NOMO-1 (cell line): ENCODE measurements at regions not wholly inside any gene's neighbourhood (a gene's known extent, or its start where the extent isn't known, plus 50 kb on each side); places are given as distances from the start of the nearest gene placed in this dataset.

ENCODE experiments used
- DNase-seq, 2 experiments: peaks; one replicate each; lab custom pipeline; 2025; ENCODE audit not compliant: unreplicated experiment in 2 of 2; lab: John Stamatoyannopoulos, UW

DNA sequence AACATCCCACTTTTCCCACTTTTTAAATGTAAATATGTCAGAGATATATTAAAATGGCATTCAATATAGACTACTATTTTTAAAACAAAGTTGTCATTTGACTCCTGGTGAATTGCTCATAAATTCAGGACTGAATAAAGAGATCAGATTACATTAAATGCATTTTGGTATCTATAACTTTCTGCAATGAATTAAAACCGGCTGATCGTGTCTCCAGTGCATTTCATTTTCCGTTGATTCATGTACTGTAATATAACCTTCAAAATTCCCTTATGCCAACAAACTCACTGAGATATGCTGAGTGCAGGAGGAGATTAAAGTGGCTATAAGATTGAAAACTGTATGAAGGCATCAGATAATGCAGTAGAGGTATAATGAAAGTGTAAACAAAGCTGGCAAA is 361.1 kb upstream of the CDIN1 start:
- DNase-seq = no peak

DNA sequence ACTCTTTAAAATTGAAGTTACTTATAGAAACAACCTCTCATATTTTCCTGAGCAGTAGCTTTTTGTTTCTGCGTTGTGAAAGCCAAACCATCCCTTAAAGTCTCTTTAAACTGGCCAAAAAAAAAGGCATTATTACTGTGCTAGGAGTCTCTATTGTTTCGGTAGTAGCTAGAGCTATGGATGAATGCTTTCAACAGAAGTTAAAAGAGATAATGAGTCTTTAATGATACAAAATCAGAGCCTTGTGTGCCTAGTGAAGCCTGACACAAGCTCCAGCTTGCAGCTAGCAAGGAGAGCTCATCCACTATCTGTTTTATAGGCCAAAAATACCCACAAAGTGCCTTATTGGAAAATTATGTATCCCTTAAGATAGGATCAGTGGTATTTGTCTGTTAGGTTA is 360.4 kb upstream of the CDIN1 start:
- DNase-seq = no peak

DNA sequence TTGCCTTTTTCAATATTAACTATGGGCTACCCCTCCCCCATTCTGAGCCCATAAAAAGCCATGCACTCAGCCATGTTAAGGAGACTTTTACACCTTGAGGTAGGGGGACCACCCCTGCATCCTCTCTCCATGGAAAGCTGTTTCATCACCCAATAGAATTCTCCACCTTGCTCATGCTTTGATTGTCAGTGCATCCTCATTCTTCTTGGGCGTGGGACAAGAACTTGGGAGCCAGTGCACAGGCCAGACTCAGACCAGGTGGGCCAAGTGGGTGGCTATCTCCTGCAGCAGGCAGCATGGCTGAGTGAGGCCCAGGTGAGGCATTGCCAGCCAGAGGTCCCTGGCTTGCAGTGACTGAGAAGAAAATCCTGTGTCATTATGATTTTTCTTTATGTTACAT is 357.4 kb upstream of the CDIN1 start:
- no peak for DNase-seq

DNA sequence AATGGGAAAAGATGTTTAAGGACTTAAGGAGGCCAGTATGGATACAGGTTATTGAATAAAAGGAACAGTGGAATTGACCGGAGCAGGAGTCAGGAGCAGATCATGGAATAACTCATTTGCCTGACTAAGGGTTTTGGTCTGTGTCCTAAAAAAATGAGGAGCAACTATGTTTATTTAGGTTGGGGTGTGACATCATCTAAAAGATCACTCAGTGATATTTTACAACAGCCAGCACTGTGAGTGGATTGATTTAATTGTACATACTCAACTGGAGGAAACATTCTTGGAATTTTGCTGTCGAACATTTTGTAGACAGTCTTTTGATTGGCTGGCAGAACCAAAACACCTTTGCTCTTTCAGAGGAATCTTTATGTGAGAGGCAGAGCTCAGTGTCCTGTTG is 348.6 kb upstream of the CDIN1 start:
- DNase-seq = no peak

DNA sequence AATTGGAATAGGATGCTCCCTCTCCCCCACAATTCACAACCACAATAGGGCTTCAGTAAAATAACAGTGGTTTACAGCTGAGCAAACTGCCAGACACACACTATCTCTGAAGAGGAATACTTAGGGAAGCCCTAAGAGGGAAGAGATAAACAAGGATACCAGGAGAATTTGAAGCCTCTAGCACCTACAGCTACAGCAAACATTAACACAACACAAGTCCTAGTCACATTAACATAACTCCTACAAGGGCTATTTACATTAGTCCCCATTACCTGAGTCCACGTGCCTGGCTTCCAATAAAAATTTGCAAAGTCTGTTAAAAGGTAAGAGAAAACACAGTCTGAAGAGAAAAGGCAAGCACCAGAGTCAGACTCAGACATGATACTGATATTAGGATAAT is 346.9 kb upstream of the CDIN1 start:
- no peak for DNase-seq

DNA sequence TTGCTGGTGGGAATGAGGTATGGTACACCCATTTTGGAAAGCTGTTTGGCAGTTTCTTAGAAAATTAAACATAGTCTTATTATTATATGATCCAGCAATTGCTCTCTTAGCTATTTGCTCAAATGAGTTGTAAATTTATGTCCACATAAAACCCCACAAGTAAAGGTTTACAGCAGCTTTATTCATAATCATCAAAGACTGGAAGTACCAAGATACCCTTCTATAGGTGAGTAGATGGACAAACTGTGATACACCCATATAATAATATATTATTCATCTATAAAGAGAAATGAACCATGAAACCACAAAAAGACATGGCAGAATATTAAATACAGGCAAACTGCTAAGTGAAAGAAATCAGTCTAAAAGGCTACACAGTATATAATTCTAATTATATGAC is 344.7 kb upstream of the CDIN1 start:
- no peak for DNase-seq

DNA sequence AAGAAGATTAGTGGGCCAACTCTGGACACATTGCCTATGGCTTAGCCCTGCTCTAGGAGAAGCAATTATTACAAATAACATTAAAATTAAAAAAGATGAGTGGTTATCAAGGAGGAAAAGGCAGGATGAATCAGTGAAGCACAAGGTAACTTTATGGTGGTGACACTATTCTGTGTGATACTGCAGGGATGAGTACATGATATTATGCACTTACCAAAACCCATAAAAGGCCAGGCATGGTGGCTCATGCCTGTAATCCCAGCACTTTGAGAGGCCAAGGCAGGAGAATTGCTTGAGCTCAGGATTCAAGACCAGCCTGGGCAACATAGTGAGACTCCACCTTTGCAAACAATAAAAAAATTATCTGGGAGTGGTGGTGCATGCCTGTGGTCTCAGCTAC is 344.3 kb upstream of the CDIN1 start:
- DNase-seq = no peak

DNA sequence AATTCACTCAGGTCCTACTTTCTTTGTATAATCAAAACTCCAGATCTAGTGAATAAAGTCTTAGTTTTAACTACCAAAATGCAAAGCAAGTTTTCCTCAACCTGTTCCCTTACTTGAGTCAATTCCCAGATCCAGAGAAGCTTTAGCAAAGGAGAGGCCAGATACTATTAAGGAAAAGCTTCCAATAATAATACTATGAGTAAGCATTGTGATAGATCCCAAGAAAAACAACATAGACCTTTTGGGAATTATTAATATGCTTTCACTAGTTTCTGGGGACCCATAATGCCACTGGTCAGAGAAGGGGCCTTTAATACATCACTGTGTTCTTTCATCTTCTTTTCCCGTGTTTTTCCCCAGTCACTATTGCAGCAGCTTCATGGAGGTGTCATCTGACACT is 339.9 kb upstream of the CDIN1 start:
- no peak for DNase-seq

DNA sequence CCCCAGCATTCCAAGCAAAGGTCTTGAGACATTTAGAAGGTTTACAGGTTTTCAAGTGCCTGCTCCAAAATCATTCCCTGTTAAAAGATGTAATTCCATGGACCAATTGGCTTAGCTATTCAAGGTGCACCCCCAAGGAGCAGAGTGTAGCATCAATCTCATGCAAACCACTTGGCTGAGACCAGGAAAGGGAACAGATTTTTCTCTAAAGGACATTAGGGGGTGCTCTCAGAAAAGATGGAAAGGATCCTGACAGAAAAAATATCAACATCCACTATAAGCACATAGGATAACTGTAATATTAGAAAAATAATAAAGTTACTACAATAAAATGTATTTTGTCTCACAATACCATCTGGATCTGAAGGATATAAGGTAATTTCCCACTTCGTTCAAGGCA is 328.0 kb upstream of the CDIN1 start:
- DNase-seq = no peak

DNA sequence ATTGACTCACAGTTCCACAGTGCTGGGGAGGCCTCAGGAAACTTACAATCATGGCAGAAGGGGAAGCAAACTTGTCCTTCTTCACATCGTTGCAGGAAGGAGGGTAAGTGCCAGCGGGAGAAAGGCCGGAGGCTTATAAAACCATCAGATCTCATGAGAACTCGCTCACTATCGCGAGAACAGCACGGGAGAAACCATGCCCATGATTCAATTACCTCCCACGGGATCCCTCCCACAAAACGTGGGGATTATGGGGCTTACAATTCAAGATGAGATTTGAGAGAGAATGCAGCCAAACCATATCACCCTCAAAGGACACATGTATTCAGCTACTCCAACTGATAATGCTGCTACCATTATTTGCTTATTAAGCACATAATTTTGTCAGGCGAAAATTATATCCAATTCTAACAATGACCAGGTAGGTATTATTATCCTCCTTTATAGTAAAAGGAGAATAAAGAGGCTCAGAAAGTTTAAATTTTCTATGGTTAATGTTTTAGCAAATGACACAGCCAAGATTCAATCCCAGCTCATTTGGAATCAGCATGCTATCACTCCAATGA is 327.2 kb upstream of the CDIN1 start:
- no peak for DNase-seq

DNA sequence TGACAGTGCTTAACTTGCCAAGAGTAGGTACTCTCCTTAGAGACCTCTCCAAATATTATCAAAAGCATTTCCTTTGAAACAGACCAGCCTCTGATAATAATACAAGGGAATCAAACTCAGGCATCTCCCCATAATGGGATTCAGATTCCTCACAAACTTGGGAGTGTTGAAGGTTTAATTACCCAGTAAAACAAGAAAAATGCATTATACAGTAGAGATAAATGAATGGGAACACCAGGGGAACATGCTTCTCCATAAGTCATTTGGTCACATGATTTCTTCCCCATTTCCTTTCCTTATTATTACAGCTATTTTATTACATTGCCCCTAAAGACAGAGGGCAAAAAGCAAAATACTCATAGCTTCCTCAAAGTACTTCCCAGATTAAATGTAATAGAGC is 325.0 kb upstream of the CDIN1 start:
- no peak for DNase-seq

DNA sequence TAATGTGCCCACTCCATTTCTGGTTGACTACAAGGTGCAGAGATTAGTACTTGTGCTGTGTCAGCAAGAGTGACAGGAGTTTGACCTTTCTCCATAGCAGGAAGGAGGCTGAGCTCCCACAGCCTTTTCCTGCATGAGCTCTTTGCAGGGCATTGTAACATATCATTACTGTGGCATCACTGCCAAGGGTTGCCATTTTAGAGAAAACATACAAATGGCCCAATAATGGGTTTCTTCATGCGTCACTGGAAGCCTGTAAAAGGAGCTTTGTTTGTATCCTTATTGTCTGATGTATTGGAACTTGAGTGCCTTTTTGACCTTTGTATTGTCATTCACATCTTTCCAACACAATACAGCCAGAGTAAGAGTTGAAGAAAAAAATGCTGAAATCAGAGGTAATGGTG is 323.0 kb upstream of the CDIN1 start:
- no peak for DNase-seq

DNA sequence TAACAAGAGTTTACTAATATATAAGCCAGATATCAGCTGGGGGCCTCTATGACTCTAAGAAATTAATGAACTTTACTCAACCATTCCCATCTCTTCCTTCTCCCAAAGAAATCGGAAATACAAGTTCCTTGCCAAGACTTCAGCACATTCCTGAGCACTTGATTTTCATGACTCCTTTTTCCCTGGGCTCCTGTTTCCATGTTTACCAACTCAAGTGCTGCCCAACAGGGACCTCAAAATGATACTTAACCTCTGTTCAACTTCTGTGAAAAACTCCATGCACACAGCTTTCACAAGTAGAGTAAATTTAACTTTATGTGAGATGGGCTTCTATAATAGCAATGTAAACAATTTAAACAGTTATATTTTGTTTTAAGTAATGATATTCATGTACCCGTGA is 315.8 kb upstream of the CDIN1 start:
- DNase-seq = no peak

DNA sequence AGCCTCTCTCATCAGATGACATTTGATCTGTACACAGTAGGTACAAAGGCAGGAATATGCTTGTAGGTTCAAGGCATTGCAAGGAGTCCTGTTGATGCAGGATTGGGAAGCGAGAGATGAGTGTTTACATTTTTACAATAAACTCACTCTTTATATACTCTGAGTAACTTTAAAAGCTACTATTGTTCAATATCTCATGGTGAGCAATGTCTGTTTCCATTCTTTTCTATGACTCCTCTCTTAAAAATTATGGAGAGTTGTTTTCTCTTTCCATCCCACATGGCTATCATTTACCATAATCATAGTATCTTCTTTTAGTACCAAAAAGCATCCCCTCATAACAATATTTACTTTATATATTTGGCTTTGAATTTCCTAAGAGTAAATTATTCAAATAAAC is 314.0 kb upstream of the CDIN1 start:
- no peak for DNase-seq

DNA sequence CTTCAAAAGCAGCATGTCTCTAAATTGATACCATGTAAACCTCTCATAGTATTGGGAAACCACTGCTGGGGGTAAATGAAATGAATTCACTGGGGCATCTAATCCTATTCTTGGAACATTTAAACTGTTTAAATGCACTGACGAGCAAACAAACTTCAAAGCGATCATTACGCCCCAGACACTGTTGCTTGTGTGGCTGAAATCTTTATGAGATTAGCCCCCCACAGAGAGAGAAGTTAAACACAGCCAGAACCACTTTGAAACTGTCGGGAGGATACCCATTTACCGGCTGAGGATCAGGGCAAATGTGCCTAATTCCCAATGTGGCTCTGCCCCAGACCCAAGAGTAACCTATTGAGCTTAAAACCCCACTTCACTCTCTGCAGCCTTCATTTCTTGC is 308.4 kb upstream of the CDIN1 start:
- DNase-seq = no peak

DNA sequence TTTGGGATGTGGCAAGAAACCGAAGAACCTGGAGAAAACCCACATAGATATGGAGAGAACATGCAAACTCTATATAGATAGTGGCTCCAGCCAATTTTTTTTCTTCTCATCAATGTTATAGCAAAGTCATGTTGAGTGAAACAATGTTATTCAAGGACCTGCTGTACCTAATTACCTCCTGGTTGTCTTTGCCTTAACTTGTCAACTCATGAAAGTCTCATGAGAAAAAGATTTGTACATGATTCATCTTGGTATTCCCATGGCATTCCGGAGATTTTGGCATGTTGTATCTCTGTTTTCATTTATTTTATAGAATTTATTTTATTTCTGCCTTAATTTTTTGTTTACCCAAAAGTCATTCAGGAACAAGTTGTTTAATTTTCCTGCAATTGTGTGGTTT is 303.8 kb upstream of the CDIN1 start:
- DNase-seq = no peak

DNA sequence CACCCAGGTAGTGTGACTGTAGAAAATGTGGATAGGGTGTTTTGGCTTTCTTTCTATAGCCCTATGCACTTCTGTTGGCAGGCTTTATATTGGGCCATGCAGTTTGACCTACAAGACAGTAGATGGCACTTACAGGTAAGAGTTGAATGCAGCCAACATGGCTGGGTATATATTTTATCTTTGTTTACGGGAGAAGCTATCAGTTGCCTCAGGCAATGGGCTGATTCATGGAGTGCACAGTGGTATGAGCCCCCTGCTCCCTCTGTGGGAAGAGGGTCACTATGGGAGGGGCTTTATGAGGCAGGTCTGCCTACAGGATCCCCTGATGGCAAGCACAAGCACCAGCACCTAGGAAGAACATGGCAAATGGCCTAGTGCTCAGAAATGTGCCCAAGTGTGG is 301.2 kb upstream of the CDIN1 start:
- no peak for DNase-seq

DNA sequence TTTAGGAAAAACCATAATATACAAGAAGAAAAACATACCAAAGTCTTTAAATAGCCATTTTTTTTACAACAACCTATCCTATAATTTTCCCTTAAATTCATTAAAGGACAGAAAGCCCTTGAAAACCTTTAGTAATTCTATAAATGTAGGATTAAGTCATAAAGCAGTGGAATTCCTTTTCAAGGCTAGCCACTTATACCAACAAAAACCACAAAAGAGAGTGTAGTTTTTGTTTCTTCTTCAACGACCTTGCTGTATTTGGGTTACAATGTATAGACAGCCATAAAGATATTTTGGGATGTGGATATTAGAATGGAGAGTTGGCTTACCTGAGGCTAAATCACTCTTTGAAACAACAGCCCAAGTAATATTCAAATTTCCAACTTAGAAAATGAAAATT is 296.6 kb upstream of the CDIN1 start:
- DNase-seq = no peak

DNA sequence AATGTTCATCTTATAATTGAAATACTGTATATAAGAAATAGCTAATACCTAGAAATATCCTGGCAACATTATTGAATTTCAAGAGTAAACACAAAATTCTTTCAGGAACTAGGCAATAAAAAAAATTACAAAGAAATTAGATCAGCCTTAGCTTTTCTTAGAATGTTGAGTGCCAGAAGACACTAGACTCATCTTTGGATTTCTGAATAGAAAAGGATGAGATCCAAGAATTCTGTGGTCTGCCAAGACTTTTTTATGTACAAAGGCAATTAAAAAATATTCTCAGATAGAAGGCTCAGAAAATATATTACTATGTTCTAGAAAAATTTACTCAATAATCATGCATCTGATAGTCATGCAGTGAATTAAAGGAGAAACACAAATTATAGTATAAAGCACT is 294.5 kb upstream of the CDIN1 start:
- DNase-seq = no peak

DNA sequence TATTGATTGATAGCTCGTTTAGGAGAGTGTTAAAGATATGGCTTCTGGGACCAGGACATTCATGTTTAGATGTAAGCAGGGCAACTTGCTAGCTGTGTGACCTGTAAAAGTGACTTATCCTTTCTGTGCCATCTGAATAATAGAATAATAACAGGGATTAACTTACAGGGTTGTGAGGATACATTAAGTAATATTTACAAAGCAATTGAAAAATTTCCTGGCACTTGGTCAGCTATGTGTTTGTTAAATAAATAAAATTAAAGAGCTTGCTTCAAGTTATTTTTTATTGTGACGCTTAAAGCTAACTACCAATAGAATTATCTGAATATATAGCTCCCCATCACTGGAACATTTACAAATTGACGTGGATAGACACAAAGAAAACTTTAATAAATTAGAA is 287.9 kb upstream of the CDIN1 start:
- no peak for DNase-seq

DNA sequence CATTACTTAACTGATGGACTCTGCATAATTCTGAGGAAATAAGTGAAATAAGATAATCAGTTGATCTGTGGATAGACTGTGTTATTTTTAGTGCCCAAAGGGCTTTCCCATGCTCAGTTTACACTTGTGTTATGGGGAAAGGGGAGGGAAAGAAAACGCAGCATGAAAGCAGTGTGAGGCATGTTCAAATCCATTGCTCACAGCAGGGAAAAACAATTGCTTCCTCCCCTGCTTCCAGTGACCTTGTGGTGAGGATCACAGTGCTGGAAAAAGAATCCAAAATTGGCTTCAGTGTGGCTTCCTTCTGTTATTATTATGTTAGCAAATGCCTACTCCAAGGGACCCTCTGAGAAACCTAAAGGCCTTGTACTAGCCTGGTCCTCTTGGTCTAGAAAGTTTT is 285.1 kb upstream of the CDIN1 start:
- DNase-seq = no peak

DNA sequence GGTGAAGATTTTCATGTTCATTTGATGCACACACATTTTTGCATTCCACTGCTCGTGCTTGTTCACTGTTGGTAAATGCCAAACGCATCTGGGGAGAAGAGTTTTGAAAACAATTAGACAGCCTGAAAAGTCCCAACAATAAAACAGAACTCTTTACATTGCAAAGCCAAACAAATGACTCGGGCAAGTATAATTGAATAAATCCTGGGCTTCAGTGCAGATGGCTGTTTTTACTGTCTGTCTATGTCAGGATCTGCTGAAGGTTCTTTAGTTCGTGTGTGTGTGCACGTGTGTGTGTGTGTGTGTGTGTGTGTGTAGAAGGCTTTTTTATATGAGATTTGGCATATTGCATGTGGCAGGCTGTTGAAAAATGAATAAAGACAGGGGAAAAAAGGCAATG is 277.5 kb upstream of the CDIN1 start:
- no peak for DNase-seq

DNA sequence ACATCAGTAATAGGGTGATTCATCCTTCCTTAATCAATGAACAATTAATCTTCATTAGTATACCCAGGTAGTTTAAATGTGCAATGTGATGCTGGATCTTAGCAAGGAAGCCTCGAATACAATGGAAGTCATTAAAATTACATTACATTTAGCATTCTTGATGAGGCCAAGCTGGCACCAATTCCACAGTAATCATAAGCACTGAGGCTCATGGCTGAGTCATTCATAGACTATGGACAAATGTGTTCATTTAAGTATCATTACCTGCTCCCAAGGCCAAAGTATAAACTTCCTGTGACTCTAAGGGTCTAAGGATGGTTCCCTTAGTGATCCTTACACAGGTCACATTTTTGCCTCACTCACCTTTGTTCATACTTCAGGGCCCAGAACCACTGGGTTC is 266.4 kb upstream of the CDIN1 start:
- DNase-seq = no peak
